ENCODE measurements at regions not wholly inside any gene's neighbourhood (a gene's known extent, or its start where the extent isn't known, plus 50 kb on each side); places are given as distances from the start of the nearest gene placed in this dataset.

- Histone ChIP-seq H3K4me2 (no peak overlapping the region), H3K36me3 (ENCODE audit: insufficient read depth) (no peaks in the 10 kb centered on the region), H4K20me1 (replicated peaks; ENCODE audit: insufficient read depth) (no peaks in the 10 kb centered on the region), H3K9me2 (ENCODE audit: insufficient read depth) (peaks cover 8% of the 10 kb centered on the region; the same call in 1 of the 2 replicates), H3K4me3 (no peak overlapping the region), H3K4me1 (ENCODE audit: insufficient read depth) (peaks cover 12% of the 10 kb centered on the region), H3K79me2 (replicated peaks; ENCODE audit: insufficient read depth) (no peaks in the 10 kb centered on the region), H3K27ac (ENCODE audit: low read depth) (no peak overlapping the region), H3K27me3 (ENCODE audit: insufficient read depth) (no peaks in the 10 kb centered on the region), H2AFZ (no peak overlapping the region), H3F3A (replicated peaks; ENCODE audit: low read depth) (no peaks in the 10 kb centered on the region)
- Mint-ChIP-seq H3K4me1 (peaks cover 18% of the 10 kb centered on the region), H3K4me3 (no peak overlapping the region), H3K27me3 (ENCODE audit: insufficient read depth, low read depth, poor library complexity) (no peaks in the 10 kb centered on the region), H3K9me3 (no peaks in the 10 kb centered on the region; the same call in 2 of the 3 replicates), H3K36me3 (ENCODE audit: low read depth) (no peaks in the 10 kb centered on the region), H3K27ac (no peak overlapping the region; the same call in 1 of the 2 replicates)
- ATAC-seq: peak; percentile 85
- DNase-seq (ENCODE audit: low spot score): peak; percentile 13
- no peak for TF ChIP-seq CREB1 (CRISPR knock-in tag; IDR thresholded peaks at IDR 0.05; ENCODE audit: low read depth)
- TF ChIP-seq STAT1 (IDR thresholded peaks at IDR 0.05; ENCODE audit: unreplicated experiment): no peak
- TF ChIP-seq EZH2 (IDR thresholded peaks at IDR 0.05; ENCODE audit: low read depth, unreplicated experiment): no peak
- TF ChIP-seq ETS1 (IDR thresholded peaks at IDR 0.05): no peak
- no peak for TF ChIP-seq POLR2AphosphoS5 (IDR thresholded peaks at IDR 0.05; ENCODE audit: low read depth)
- TF ChIP-seq CTCF (conservative IDR thresholded peaks at IDR 0.05; ENCODE audit: low read depth in 2 of 2): no peak
- no peak for TF ChIP-seq EZH2phosphoT487 (IDR thresholded peaks at IDR 0.05; ENCODE audit: unreplicated experiment)
- no peak for TF ChIP-seq ZNF114 (CRISPR knock-in tag; IDR thresholded peaks at IDR 0.05)
- TF ChIP-seq JUNB (IDR thresholded peaks at IDR 0.05; ENCODE audit: unreplicated experiment): no peak
- no peak for TF ChIP-seq ZNF331 (CRISPR knock-in tag; IDR thresholded peaks at IDR 0.05; ENCODE audit: low read depth)
- TF ChIP-seq REST (IDR thresholded peaks at IDR 0.05; ENCODE audit: unreplicated experiment): no peak
- TF ChIP-seq NANOG (IDR thresholded peaks at IDR 0.05; ENCODE audit: borderline replicate concordance): no peak
- TF ChIP-seq, protein P1, sequence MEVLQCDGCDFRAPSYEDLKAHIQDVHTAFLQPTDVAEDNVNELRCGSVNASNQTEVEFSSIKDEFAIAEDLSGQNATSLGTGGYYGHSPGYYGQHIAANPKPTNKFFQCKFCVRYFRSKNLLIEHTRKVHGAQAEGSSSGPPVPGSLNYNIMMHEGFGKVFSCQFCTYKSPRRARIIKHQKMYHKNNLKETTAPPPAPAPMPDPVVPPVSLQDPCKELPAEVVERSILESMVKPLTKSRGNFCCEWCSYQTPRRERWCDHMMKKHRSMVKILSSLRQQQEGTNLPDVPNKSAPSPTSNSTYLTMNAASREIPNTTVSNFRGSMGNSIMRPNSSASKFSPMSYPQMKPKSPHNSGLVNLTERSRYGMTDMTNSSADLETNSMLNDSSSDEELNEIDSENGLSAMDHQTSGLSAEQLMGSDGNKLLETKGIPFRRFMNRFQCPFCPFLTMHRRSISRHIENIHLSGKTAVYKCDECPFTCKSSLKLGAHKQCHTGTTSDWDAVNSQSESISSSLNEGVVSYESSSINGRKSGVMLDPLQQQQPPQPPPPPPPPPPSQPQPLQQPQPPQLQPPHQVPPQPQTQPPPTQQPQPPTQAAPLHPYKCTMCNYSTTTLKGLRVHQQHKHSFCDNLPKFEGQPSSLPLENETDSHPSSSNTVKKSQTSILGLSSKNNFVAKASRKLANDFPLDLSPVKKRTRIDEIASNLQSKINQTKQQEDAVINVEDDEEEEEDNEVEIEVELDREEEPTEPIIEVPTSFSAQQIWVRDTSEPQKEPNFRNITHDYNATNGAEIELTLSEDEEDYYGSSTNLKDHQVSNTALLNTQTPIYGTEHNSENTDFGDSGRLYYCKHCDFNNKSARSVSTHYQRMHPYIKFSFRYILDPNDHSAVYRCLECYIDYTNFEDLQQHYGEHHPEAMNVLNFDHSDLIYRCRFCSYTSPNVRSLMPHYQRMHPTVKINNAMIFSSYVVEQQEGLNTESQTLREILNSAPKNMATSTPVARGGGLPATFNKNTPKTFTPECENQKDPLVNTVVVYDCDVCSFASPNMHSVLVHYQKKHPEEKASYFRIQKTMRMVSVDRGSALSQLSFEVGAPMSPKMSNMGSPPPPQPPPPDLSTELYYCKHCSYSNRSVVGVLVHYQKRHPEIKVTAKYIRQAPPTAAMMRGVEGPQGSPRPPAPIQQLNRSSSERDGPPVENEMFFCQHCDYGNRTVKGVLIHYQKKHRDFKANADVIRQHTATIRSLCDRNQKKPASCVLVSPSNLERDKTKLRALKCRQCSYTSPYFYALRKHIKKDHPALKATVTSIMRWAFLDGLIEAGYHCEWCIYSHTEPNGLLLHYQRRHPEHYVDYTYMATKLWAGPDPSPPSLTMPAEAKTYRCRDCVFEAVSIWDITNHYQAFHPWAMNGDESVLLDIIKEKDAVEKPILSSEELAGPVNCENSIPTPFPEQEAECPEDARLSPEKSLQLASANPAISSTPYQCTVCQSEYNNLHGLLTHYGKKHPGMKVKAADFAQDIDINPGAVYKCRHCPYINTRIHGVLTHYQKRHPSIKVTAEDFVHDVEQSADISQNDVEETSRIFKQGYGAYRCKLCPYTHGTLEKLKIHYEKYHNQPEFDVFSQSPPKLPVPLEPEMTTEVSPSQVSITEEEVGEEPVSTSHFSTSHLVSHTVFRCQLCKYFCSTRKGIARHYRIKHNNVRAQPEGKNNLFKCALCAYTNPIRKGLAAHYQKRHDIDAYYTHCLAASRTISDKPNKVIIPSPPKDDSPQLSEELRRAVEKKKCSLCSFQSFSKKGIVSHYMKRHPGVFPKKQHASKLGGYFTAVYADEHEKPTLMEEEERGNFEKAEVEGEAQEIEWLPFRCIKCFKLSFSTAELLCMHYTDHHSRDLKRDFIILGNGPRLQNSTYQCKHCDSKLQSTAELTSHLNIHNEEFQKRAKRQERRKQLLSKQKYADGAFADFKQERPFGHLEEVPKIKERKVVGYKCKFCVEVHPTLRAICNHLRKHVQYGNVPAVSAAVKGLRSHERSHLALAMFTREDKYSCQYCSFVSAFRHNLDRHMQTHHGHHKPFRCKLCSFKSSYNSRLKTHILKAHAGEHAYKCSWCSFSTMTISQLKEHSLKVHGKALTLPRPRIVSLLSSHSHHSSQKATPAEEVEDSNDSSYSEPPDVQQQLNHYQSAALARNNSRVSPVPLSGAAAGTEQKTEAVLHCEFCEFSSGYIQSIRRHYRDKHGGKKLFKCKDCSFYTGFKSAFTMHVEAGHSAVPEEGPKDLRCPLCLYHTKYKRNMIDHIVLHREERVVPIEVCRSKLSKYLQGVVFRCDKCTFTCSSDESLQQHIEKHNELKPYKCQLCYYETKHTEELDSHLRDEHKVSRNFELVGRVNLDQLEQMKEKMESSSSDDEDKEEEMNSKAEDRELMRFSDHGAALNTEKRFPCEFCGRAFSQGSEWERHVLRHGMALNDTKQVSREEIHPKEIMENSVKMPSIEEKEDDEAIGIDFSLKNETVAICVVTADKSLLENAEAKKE (CRISPR knock-in tag; IDR thresholded peaks at IDR 0.05): no peak
Measured at GRCh38 chr16:55184052-55184451, 140.0 kb upstream of the IRX6 start.
